ENCODE measurements at regions not wholly inside any gene's neighbourhood (a gene's known extent, or its start where the extent isn't known, plus 50 kb on each side); places are given as distances from the start of the nearest gene placed in this dataset.

DNA sequence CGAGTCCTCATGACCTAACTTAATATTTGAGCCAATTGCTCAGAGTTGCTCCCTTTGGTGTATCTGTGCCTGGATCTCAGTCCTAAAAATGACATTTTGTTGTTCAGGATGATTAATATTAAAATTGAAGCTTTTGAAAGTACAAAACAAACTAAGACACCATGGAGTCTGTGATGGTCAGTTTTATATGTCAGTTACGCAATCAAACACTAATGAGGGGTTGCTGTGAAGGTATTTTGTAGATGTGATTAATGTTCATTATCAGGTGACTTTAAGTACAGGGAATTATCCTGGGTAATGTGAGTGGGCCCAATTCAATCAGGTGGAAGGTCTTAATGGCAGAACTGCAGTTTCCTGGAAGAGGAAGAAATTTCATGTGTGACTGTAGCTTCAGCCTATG, 546.7 kb downstream of the REEP3 start:
- Histone ChIP-seq H3K9ac (ENCODE audit: low read length) (no peak overlapping the region), H3K36me3 (replicated peaks; ENCODE audit: insufficient read depth, low read length) (no peaks in the 10 kb centered on the region), H3K9me2 (replicated peaks; ENCODE audit: insufficient read depth, low read length) (no peaks in the 10 kb centered on the region), H3K79me2 (ENCODE audit: low read length) (no peaks in the 10 kb centered on the region), H4K20me1 (ENCODE audit: insufficient read depth, low read length) (no peaks in the 10 kb centered on the region), H2AFZ (ENCODE audit: low read length) (no peak overlapping the region), H3K4me3 (ENCODE audit: low read length) (no peak overlapping the region), H3K4me2 (ENCODE audit: low read depth, low read length) (no peak overlapping the region), H3K4me1 (ENCODE audit: low read length) (no peaks in the 10 kb centered on the region), H3K9me3 (replicated peaks; ENCODE audit: insufficient read depth, low read length) (no peaks in the 10 kb centered on the region), H3K27me3 (replicated peaks; ENCODE audit: insufficient read depth, low read length) (no peaks in the 10 kb centered on the region), H3K27ac (ENCODE audit: low read length) (no peak overlapping the region), H3F3A (ENCODE audit: insufficient read depth, low read length) (no peaks in the 10 kb centered on the region)
- TF ChIP-seq, protein P1, sequence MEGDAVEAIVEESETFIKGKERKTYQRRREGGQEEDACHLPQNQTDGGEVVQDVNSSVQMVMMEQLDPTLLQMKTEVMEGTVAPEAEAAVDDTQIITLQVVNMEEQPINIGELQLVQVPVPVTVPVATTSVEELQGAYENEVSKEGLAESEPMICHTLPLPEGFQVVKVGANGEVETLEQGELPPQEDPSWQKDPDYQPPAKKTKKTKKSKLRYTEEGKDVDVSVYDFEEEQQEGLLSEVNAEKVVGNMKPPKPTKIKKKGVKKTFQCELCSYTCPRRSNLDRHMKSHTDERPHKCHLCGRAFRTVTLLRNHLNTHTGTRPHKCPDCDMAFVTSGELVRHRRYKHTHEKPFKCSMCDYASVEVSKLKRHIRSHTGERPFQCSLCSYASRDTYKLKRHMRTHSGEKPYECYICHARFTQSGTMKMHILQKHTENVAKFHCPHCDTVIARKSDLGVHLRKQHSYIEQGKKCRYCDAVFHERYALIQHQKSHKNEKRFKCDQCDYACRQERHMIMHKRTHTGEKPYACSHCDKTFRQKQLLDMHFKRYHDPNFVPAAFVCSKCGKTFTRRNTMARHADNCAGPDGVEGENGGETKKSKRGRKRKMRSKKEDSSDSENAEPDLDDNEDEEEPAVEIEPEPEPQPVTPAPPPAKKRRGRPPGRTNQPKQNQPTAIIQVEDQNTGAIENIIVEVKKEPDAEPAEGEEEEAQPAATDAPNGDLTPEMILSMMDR (IDR thresholded peaks at IDR 0.05; ENCODE audit: low read length): no peak
- TF ChIP-seq EZH2 (optimal IDR thresholded peaks at IDR 0.05; ENCODE audit: low read depth, low read length) (no peak), EZH2phosphoT487 (IDR thresholded peaks at IDR 0.05; ENCODE audit: low read length) (no peak)
- no peak for DNase-seq

DNA sequence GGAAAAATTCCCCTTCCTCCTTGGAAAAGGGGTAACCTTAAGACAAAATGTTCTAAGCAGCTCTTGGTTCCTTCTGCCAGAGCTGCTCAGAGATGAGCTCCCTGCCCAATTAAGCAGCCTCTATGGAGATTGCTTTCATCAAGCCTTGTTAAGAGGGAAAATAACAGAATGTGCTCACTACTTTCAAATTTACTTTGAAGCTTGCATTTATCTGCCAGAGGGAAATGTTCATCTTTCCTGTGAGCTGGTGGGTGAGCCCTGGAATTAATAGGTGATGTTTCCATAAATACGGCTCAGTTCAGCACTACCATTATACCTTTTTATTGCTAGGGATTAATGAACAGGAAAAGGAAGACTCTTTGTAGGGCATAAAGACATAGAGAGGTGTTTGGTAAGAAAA, 549.0 kb downstream of the REEP3 start:
- H2AFZ ChIP-seq (ENCODE audit: low read length): no peak overlapping the region
- H3K36me3 ChIP-seq (replicated peaks; ENCODE audit: insufficient read depth, low read length): no peaks in the 10 kb centered on the region
- no peaks in the 10 kb centered on the region for H3K9me3 ChIP-seq (replicated peaks; ENCODE audit: insufficient read depth, low read length)
- no peak overlapping the region for H3K9ac ChIP-seq (ENCODE audit: low read length)
- no peaks in the 10 kb centered on the region for H3K79me2 ChIP-seq (ENCODE audit: low read length)
- no peaks in the 10 kb centered on the region for H3K9me2 ChIP-seq (replicated peaks; ENCODE audit: insufficient read depth, low read length)
- TF ChIP-seq EZH2 (optimal IDR thresholded peaks at IDR 0.05; ENCODE audit: low read depth, low read length): no peak
- no peaks in the 10 kb centered on the region for H3K27me3 ChIP-seq (replicated peaks; ENCODE audit: insufficient read depth, low read length)
- DNase-seq: no peak
- no peaks in the 10 kb centered on the region for H4K20me1 ChIP-seq (ENCODE audit: insufficient read depth, low read length)
- H3K4me2 ChIP-seq (ENCODE audit: low read depth, low read length): no peak overlapping the region
- no peaks in the 10 kb centered on the region for H3K4me1 ChIP-seq (ENCODE audit: low read length)
- no peaks in the 10 kb centered on the region for H3F3A ChIP-seq (ENCODE audit: insufficient read depth, low read length)
- no peak overlapping the region for H3K27ac ChIP-seq (ENCODE audit: low read length)
- H3K4me3 ChIP-seq (ENCODE audit: low read length): no peak overlapping the region

DNA sequence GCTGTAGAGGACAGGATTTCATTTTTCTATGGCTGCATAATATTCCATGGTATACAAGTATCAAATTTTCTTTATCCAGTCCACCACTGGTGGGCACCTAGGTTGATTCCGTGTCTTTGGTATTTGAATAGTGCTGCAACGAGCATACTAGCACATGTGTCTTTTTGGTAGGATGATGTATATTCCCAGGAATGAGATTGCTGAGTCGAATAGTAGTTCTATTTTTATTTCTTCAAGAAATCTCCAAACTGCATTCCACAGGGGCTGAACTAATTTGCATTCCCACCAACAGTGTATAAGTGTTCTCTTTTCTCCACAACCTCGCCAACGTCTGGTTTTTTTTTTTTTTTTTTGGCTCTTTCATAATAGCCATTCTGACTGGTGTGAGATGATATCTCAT, 550.0 kb downstream of the REEP3 start:
- TF ChIP-seq, protein P1 (IDR thresholded peaks at IDR 0.05; ENCODE audit: low read length): no peak
- Histone ChIP-seq H4K20me1 (ENCODE audit: insufficient read depth, low read length) (no peaks in the 10 kb centered on the region), H3K4me2 (ENCODE audit: low read depth, low read length) (no peak overlapping the region), H3K9ac (ENCODE audit: low read length) (no peak overlapping the region), H3K9me2 (replicated peaks; ENCODE audit: insufficient read depth, low read length) (no peaks in the 10 kb centered on the region), H2AFZ (ENCODE audit: low read length) (no peak overlapping the region), H3K4me3 (ENCODE audit: low read length) (no peak overlapping the region), H3K27ac (ENCODE audit: low read length) (no peak overlapping the region), H3K27me3 (replicated peaks; ENCODE audit: insufficient read depth, low read length) (no peaks in the 10 kb centered on the region), H3K4me1 (ENCODE audit: low read length) (no peaks in the 10 kb centered on the region), H3F3A (ENCODE audit: insufficient read depth, low read length) (no peaks in the 10 kb centered on the region), H3K36me3 (replicated peaks; ENCODE audit: insufficient read depth, low read length) (no peaks in the 10 kb centered on the region), H3K9me3 (replicated peaks; ENCODE audit: insufficient read depth, low read length) (no peaks in the 10 kb centered on the region), H3K79me2 (ENCODE audit: low read length) (no peaks in the 10 kb centered on the region)
- DNase-seq: no peak

DNA sequence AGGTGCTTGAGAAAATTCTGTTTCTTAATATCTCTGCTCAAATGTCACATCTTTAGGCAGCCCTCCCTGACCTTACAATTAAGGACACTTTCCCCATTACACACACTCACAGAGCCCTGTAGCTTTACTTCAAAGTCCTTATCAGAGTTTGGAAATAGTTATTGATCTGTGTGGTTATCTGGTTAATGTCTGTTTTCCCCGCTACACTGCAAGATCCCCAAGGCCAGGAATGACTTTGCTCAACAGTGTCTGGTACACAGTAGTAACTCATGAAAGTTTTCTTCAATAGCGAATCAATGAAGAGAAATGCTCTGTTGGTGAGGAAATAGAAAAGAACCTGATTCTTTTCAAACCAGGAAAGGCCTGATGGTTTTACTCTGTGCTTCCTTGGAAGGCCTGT, 554.4 kb downstream of the REEP3 start:
- Histone ChIP-seq H3K9me3 (replicated peaks; ENCODE audit: insufficient read depth, low read length) (no peaks in the 10 kb centered on the region), H3K4me3 (ENCODE audit: low read length) (no peak overlapping the region), H3K4me1 (ENCODE audit: low read length) (no peaks in the 10 kb centered on the region), H3K27me3 (replicated peaks; ENCODE audit: insufficient read depth, low read length) (no peaks in the 10 kb centered on the region), H3K9ac (ENCODE audit: low read length) (no peak overlapping the region), H3K36me3 (replicated peaks; ENCODE audit: insufficient read depth, low read length) (no peaks in the 10 kb centered on the region), H3K4me2 (ENCODE audit: low read depth, low read length) (no peak overlapping the region), H3K79me2 (ENCODE audit: low read length) (no peaks in the 10 kb centered on the region), H4K20me1 (ENCODE audit: insufficient read depth, low read length) (no peaks in the 10 kb centered on the region), H2AFZ (ENCODE audit: low read length) (no peak overlapping the region), H3F3A (ENCODE audit: insufficient read depth, low read length) (no peaks in the 10 kb centered on the region), H3K9me2 (replicated peaks; ENCODE audit: insufficient read depth, low read length) (no peaks in the 10 kb centered on the region), H3K27ac (ENCODE audit: low read length) (no peak overlapping the region)
- DNase-seq: no peak
- TF ChIP-seq, protein P1 (IDR thresholded peaks at IDR 0.05; ENCODE audit: low read length): no peak
- TF ChIP-seq EZH2phosphoT487 (IDR thresholded peaks at IDR 0.05; ENCODE audit: low read length) (no peak), EZH2 (optimal IDR thresholded peaks at IDR 0.05; ENCODE audit: low read depth, low read length) (no peak)

Measured in MM.1S (cell line).